ENCODE measurements at regions not wholly inside any gene's neighbourhood (a gene's known extent, or its start where the extent isn't known, plus 50 kb on each side); places are given as distances from the start of the nearest gene placed in this dataset.
"Not testable (repeated sequence)": the region's sequence is repeated elsewhere in the genome, so short reads cannot be mapped to it uniquely, and the experiment has no call there.

DNA sequence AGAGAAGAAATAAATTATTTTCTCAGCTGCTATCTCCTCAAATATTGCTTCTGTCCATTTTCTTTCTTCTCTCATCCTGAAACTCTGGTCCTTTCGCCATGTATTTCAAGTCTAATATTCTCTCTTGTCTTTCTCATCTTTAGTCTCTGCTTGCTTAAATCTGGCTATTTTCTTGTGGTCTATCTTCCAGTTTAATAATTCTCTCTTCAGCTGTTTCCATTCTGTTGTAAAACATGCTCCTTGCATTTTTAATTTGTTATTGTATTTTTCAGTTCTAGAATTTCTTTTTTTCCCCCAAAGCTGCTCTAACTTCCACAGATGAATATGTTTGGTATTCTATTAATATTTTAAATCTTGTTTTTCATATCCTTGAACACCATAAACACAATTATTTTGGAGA is 70.1 kb upstream of the TMPRSS2 start:
- H3K4me3 ChIP-seq (ENCODE audit: low read length): no peak overlapping the region
- no peaks in the 10 kb centered on the region for H3K27me3 ChIP-seq (ENCODE audit: insufficient read depth, low read length)
- no peak overlapping the region for H3K27ac ChIP-seq (ENCODE audit: low read length)
- no peaks in the 10 kb centered on the region for H3K4me1 ChIP-seq (ENCODE audit: insufficient read depth, low read length)
- H3K9ac ChIP-seq (ENCODE audit: low read depth, low read length): no peak overlapping the region
- H3K9me3 ChIP-seq (ENCODE audit: insufficient read depth, low read depth, low read length): peaks cover 18% of the 10 kb centered on the region
- H3K36me3 ChIP-seq (ENCODE audit: insufficient read depth, low read depth, low read length): no peaks in the 10 kb centered on the region

DNA sequence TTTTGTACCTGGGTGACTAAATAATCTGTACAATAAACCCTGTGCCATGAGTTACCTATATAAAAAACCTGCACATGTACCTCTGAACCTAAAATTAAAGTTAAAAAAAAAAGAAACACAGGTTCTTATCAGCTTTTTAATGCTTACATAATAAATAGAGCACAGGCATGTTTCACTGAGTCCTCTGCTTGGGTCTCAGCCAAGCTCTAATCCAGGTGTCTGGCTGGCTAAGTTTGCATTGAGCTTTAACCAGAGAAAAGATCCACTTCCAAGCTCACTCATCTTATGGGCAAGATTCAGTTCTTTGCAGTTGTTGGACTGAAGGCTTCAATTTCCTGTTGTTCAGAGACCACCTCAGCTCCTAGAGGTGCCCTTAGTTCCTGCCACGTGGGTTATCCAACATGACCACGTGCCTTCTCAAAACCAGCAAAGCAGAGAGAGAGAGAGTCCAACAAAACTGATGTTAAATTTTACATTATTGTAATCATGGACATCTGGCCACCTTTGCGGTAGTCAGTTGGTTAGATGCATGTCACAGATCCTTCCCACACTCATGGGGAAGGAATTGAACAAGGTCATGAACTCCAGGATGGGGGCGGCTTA is 68.2 kb upstream of the TMPRSS2 start:
- Histone ChIP-seq H3K9me3 (ENCODE audit: insufficient read depth, low read depth, low read length) (peaks cover 18% of the 10 kb centered on the region), H3K9ac (ENCODE audit: low read depth, low read length) (no peak overlapping the region), H3K4me3 (ENCODE audit: low read length) (no peak overlapping the region), H3K27me3 (ENCODE audit: insufficient read depth, low read length) (no peaks in the 10 kb centered on the region), H3K36me3 (ENCODE audit: insufficient read depth, low read depth, low read length) (no peaks in the 10 kb centered on the region), H3K27ac (ENCODE audit: low read length) (no peak overlapping the region), H3K4me1 (ENCODE audit: insufficient read depth, low read length) (no peaks in the 10 kb centered on the region)

DNA sequence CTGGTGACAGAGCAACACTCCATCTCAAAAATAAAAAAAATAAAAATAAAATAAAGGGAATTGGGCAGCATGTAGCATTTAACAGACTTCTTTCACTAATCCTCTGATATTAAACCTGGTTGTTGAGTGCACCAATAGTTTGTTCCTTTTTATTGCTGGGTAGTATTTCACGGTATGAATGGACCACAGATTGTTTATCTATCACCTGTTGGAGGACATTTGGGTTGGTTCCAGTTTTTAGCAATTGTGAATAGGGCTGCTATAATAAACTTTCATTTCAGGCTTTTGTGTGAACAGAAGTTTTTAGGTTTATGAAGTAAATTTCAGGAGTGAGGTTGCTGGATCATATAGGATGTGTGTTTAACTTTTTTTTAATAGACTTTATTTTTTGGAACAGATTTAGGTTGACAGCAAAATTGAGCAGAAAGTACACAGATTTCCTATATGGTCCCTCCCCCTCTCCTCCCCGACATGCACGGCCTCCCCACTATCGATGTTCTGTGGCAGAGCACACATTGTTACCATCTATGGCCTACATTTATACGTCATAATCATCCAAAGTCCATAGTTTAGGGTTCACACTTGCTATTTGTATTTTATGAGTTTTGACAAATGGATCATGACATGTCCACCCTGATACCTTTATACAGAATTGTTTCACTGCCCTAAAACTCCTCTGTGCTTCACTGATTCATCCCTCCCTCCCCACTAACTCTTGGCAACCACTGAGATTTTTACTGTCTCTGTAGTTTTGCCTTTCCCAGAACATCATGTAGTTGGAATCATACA is 66.1 kb upstream of the TMPRSS2 start:
- Histone ChIP-seq H3K9ac (ENCODE audit: low read depth, low read length) (no peak overlapping the region), H3K27ac (ENCODE audit: low read length) (no peak overlapping the region), H3K27me3 (ENCODE audit: insufficient read depth, low read length) (no peaks in the 10 kb centered on the region), H3K36me3 (ENCODE audit: insufficient read depth, low read depth, low read length) (no peaks in the 10 kb centered on the region), H3K9me3 (ENCODE audit: insufficient read depth, low read depth, low read length) (peaks cover 18% of the 10 kb centered on the region), H3K4me1 (ENCODE audit: insufficient read depth, low read length) (no peaks in the 10 kb centered on the region), H3K4me3 (ENCODE audit: low read length) (no peak overlapping the region)

DNA sequence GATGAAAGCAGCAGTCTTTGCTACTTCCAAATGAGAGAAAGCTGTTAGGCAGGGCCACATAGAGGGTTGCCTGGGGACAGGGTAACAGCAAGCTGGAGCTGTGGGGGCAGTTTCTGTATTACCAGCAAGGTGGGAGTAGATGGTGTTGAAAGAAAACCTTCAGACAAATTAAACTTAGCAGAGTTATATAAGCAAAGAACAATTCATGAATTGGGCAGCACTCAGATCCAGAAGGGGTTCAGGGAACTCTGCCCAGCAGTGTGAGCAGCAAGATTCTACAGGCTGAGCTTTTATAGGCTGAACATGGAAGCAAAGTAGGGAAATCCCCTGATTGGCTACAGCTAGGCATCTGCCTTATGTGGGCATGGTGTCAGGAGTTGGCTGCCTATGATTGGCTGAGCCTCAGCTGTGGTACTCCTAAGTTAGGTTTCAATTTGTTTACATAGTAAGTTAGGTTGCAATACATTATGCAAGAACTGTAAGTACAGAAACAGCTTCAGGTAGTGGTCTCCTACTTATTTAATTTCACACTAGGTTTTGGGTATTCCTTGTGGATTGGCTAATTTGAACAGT is 64.1 kb upstream of the TMPRSS2 start:
- Histone ChIP-seq H3K9me3 (ENCODE audit: insufficient read depth, low read depth, low read length) (no peaks in the 10 kb centered on the region), H3K4me3 (ENCODE audit: low read length) (no peak overlapping the region), H3K9ac (ENCODE audit: low read depth, low read length) (no peak overlapping the region), H3K4me1 (ENCODE audit: insufficient read depth, low read length) (no peaks in the 10 kb centered on the region), H3K27me3 (ENCODE audit: insufficient read depth, low read length) (no peaks in the 10 kb centered on the region), H3K27ac (ENCODE audit: low read length) (no peak overlapping the region), H3K36me3 (ENCODE audit: insufficient read depth, low read depth, low read length) (no peaks in the 10 kb centered on the region)

DNA sequence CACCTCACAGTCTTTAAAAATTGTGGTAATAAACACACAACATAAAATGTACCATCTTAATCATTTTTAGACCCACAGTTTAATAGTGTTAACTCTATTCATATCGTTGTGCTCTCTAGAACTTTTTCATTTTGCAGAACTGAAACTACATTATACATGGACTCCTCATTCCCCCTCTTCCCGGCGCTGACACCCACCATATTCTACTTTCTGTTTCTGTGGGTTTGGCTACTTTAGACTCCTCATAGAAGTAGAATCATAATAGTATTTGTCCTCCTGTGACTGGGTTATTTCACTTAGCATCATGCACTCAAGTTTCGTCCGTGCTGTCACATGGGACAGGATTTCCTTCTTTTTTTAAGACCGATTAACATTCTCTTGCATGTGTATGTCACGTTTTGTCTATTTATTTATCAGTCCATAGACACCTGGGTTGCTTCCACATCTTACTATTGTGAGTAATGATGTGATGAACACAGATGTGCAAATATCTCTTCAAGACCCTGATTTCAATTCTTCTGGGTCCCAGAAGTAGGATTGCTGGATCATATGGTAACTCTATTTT is 62.9 kb upstream of the TMPRSS2 start:
- Histone ChIP-seq H3K4me1 (ENCODE audit: insufficient read depth, low read length) (no peaks in the 10 kb centered on the region), H3K27ac (ENCODE audit: low read length) (no peak overlapping the region), H3K36me3 (ENCODE audit: insufficient read depth, low read depth, low read length) (no peaks in the 10 kb centered on the region), H3K4me3 (ENCODE audit: low read length) (no peak overlapping the region), H3K9ac (ENCODE audit: low read depth, low read length) (no peak overlapping the region), H3K27me3 (ENCODE audit: insufficient read depth, low read length) (no peaks in the 10 kb centered on the region), H3K9me3 (ENCODE audit: insufficient read depth, low read depth, low read length) (no peaks in the 10 kb centered on the region)

DNA sequence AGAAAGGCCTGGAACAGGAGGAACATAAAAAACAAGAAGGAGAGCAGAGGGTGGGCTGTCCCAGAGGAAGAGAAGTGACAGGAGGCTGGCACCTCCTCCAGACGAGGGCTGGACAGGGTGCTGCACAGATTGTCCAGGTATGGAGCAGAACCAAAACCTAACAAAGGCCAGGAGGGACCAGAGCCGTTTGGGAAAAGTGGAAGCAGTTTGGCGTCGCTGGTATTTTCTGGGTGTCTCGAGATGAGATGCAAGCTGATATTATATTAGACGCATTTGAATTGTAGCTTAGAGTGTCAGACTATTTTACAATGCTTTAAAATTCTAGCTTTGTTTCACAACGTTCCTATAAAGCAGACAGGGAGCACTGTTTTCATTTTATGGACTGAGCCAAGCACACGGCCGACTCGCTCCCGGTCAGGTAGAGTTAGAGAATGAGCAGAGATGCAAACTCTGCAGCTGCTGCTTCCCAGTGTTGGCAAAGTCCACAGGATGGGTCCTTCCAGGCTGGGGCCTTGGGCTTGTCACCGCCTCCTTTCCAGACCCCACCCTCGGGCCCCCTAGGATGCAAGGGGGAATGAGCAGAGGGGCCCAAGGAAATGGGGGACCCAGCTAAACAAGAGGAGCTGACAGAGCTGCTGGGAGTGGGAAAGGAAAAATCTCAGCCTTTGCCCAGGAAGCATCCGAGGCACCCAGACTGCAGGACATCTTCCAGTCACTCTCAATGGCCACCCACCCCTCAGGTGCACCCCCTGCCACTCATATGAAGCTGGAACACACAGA is 60.8 kb upstream of the TMPRSS2 start:
- Histone ChIP-seq H3K4me1 (ENCODE audit: insufficient read depth, low read length) (no peaks in the 10 kb centered on the region), H3K4me3 (ENCODE audit: low read length) (no peak overlapping the region), H3K36me3 (ENCODE audit: insufficient read depth, low read depth, low read length) (no peaks in the 10 kb centered on the region)

DNA sequence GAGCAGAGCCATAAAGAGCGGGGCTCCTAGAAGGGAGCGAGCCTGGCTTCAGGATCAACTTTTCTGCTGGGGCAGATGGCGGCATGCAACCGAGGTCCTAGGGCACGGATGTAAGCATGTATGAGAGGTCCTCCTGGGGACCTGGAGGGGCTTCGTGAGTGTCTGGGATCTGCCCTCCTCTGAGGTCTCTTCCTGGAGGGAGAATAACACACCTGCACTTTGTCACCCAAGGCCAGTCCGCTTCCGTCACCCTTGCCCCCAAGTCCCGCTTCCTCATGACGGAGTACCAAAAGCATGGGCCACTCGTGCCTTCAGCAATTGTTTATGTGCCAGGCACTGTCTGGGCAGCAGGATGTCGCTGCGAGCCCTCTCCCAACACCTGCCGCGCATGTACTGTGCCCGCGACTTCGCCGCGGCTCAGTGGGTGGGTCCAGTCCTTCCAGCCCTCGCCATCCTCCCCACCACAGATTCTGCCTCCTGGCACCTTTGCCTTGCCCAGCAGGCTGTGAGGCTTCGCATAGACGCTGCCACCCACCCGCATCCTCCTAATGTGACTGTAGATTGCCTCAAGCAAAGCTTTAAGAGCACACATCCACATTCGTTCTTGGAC is 60.0 kb upstream of the TMPRSS2 start:
- Histone ChIP-seq H3K27ac (ENCODE audit: low read length) (no peak overlapping the region), H3K27me3 (ENCODE audit: insufficient read depth, low read length) (no peaks in the 10 kb centered on the region), H3K36me3 (ENCODE audit: insufficient read depth, low read depth, low read length) (no peaks in the 10 kb centered on the region), H3K9ac (ENCODE audit: low read depth, low read length) (no peak overlapping the region), H3K9me3 (ENCODE audit: insufficient read depth, low read depth, low read length) (no peaks in the 10 kb centered on the region), H3K4me1 (ENCODE audit: insufficient read depth, low read length) (no peaks in the 10 kb centered on the region), H3K4me3 (ENCODE audit: low read length) (no peak overlapping the region)

More for the DNA sequence above, 60.8 kb upstream of the TMPRSS2 start:
- Histone ChIP-seq H3K27ac (ENCODE audit: low read length) (no peak overlapping the region), H3K27me3 (ENCODE audit: insufficient read depth, low read length) (no peaks in the 10 kb centered on the region), H3K9me3 (ENCODE audit: insufficient read depth, low read depth, low read length) (no peaks in the 10 kb centered on the region), H3K9ac (ENCODE audit: low read depth, low read length) (no peak overlapping the region)

DNA sequence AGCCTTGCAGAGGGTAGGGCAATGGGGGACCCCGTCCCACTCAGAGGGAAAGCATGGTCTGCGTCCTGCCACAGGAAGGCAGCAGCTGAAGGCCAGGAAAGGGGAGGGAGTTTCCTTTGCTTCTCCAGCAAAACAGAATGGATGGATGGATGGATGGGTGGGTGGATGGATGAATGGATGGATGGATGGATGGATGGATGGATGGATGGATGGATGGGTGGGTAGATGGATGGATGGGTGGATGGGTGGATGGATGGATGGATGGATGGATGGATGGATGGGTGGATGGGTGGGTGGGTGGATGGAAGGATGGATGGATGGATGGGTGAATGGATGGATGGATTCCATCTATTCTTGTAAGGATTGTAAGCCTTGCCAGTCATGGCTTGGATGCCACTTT is 59.3 kb upstream of the TMPRSS2 start:
- not testable (repeated sequence) for H3K4me1 ChIP-seq (ENCODE audit: insufficient read depth, low read length); H3K4me3 ChIP-seq (ENCODE audit: low read length); H3K9me3 ChIP-seq (ENCODE audit: insufficient read depth, low read depth, low read length); H3K36me3 ChIP-seq (ENCODE audit: insufficient read depth, low read depth, low read length); H3K9ac ChIP-seq (ENCODE audit: low read depth, low read length); H3K27me3 ChIP-seq (ENCODE audit: insufficient read depth, low read length); H3K27ac ChIP-seq (ENCODE audit: low read length)

DNA sequence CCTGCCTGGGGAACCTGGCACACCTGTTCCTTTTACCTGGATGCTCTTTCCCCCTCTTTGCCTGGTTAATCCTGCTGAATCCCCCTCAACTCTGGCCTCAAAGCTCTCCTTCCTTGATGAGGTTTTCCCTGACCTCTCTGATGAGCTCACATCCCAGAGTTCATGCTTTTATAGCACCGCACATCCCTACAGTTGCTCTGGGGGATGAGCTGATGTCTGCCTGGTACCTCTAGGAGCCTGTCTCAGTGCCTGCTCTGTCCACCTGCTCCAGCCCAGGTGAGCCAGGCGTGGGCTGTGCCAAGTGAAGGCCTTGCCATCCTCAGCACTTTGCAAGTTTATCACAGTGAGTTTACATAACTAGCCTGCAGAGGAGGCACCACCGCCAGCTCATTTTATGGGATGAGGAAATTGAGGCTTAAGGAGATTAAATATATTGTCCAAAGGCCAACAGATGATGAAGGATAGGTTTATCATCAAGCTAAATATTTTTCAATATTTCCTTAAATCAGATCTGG is 58.6 kb upstream of the TMPRSS2 start:
- H3K9ac ChIP-seq (ENCODE audit: low read depth, low read length): no peak overlapping the region
- H3K27ac ChIP-seq (ENCODE audit: low read length): no peak overlapping the region
- no peaks in the 10 kb centered on the region for H3K4me1 ChIP-seq (ENCODE audit: insufficient read depth, low read length)

DNA sequence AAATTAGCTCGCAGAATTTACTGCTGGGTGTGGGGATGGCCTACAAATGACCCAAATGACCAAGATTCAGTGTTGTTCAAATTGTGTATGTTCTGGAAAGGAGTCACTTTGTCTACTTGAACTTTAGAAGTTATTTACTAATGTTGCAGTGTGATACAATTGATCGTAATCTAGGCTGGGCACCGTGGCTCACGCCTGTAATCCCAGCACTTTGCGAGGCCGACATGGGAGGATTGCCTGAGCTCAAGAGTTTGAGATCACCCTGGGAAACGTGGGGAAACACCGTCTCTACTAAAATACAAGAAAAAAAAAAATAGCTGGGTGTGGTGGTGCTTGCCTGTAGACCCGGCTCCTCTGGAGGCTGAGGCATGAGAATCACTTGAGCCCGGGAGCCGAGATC is 57.6 kb upstream of the TMPRSS2 start:
- H3K27me3 ChIP-seq (ENCODE audit: insufficient read depth, low read length): no peaks in the 10 kb centered on the region
- no peak overlapping the region for H3K27ac ChIP-seq (ENCODE audit: low read length)
- no peaks in the 10 kb centered on the region for H3K9me3 ChIP-seq (ENCODE audit: insufficient read depth, low read depth, low read length)
- no peaks in the 10 kb centered on the region for H3K36me3 ChIP-seq (ENCODE audit: insufficient read depth, low read depth, low read length)
- H3K4me3 ChIP-seq (ENCODE audit: low read length): no peak overlapping the region
- H3K9ac ChIP-seq (ENCODE audit: low read depth, low read length): no peak overlapping the region
- no peaks in the 10 kb centered on the region for H3K4me1 ChIP-seq (ENCODE audit: insufficient read depth, low read length)

More for the DNA sequence above, 58.6 kb upstream of the TMPRSS2 start:
- Histone ChIP-seq H3K27me3 (ENCODE audit: insufficient read depth, low read length) (no peaks in the 10 kb centered on the region), H3K36me3 (ENCODE audit: insufficient read depth, low read depth, low read length) (no peaks in the 10 kb centered on the region), H3K4me3 (ENCODE audit: low read length) (no peak overlapping the region), H3K9me3 (ENCODE audit: insufficient read depth, low read depth, low read length) (no peaks in the 10 kb centered on the region)

DNA sequence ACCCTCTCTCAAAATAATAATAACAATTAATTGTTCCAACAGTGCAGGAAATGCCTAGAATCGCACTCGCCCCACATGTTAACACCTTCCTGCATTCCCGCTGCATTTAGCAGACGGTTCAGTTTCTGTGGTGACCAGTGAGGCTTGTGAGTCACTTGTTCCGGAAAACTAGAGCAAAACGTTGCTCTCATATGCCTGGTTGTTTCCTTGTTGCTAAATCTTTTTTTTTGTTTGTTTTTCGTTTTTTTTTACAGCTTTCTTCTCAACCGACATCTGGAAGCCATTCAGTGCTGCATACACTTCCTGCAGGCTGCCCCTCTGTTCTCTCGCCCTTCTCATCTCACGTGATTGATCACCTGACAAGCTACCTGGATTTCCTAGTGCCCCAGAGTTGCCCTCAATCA is 56.9 kb upstream of the TMPRSS2 start:
- Histone ChIP-seq H3K9ac (ENCODE audit: low read depth, low read length) (no peak overlapping the region), H3K27me3 (ENCODE audit: insufficient read depth, low read length) (no peaks in the 10 kb centered on the region), H3K27ac (ENCODE audit: low read length) (no peak overlapping the region), H3K36me3 (ENCODE audit: insufficient read depth, low read depth, low read length) (no peaks in the 10 kb centered on the region), H3K9me3 (ENCODE audit: insufficient read depth, low read depth, low read length) (no peaks in the 10 kb centered on the region), H3K4me3 (ENCODE audit: low read length) (no peak overlapping the region), H3K4me1 (ENCODE audit: insufficient read depth, low read length) (no peaks in the 10 kb centered on the region)
